ENCODE measurements at regions not wholly inside any gene's neighbourhood (a gene's known extent, or its start where the extent isn't known, plus 50 kb on each side); places are given as distances from the start of the nearest gene placed in this dataset.

DNA sequence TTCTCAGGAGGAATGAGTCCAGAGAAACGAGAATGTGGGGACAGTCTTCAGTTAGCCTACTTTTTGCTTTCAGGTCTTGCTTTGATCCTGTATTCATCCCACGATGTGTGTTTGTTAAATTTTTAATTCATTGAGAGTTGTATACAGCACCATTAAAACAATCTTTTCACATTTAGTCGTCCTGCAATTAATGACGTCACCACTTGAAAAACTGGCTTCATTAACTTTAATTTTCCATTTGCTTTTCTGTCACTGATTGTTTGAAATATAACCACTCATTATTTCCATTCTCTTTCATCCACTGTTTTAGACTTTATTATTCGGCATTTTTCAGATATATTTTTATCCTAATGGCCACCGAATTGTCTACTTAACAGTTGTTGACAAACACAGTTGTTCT lies 146.9 kb downstream of the TFEC start:
- Histone ChIP-seq H3K27me3 (no peaks in the 10 kb centered on the region), H3K36me3 (no peaks in the 10 kb centered on the region), H3K9me3 (no peaks in the 10 kb centered on the region), H3K27ac (replicated peaks in 1 of 4) (no peak overlapping the region), H3K4me3 (no peak overlapping the region), H3K4me1 (no peaks in the 10 kb centered on the region)
- no peak for DNase-seq (ENCODE audit: extremely low spot score)
- WGBS = 57% methylated on average over 6 of the region's 6 CpGs
- intact Hi-C loops (cut with DNase I) = no loop called here
- TF ChIP-seq, protein P1, sequence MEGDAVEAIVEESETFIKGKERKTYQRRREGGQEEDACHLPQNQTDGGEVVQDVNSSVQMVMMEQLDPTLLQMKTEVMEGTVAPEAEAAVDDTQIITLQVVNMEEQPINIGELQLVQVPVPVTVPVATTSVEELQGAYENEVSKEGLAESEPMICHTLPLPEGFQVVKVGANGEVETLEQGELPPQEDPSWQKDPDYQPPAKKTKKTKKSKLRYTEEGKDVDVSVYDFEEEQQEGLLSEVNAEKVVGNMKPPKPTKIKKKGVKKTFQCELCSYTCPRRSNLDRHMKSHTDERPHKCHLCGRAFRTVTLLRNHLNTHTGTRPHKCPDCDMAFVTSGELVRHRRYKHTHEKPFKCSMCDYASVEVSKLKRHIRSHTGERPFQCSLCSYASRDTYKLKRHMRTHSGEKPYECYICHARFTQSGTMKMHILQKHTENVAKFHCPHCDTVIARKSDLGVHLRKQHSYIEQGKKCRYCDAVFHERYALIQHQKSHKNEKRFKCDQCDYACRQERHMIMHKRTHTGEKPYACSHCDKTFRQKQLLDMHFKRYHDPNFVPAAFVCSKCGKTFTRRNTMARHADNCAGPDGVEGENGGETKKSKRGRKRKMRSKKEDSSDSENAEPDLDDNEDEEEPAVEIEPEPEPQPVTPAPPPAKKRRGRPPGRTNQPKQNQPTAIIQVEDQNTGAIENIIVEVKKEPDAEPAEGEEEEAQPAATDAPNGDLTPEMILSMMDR (IDR thresholded peaks at IDR 0.05) = no peak
- TF ChIP-seq POLR2A (IDR thresholded peaks at IDR 0.05; ENCODE audit: low read depth) (no peak), EP300 (IDR thresholded peaks at IDR 0.05) (no peak)

DNA sequence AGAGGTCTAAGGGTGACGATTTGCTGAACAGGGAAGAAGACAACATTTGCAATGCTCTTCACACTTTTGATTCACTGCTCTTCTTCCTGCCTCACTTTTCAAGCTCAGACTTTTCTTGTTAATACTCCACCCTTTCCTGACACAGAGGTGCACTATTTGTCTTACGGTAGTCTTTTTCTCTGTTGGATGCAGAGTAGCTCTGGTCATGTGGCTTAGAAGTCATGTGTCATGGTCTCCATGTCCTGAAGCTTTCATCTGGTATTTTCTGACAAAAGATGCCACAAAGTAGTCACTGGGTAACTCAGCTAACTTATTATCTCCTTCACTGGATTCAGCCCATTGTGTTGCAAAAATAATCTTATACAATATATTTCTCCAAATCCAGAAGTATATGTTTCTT lies 149.1 kb downstream of the TFEC start:
- H3K4me1 ChIP-seq = peaks cover 0 to 14% (median 8%) of the 10 kb centered on the region in 4 donors
- H3K27me3 ChIP-seq = no peaks in the 10 kb centered on the region
- H3K36me3 ChIP-seq = no peaks in the 10 kb centered on the region
- intact Hi-C loops (cut with DNase I) = no loop called here
- no peak overlapping the region for H3K4me3 ChIP-seq
- TF ChIP-seq, protein P1 (IDR thresholded peaks at IDR 0.05) = no peak
- TF ChIP-seq EP300 (IDR thresholded peaks at IDR 0.05) (no peak), POLR2AphosphoS5 (IDR thresholded peaks at IDR 0.05) (no peak), POLR2A (IDR thresholded peaks at IDR 0.05; ENCODE audit: low read depth) (no peak)
- 91% methylated on average over 2 of the region's 2 CpGs for WGBS
- DNase-seq (ENCODE audit: extremely low spot score) = no peak
- H3K9me3 ChIP-seq = no peaks in the 10 kb centered on the region
- H3K27ac ChIP-seq (replicated peaks in 1 of 4) = no peak overlapping the region

DNA sequence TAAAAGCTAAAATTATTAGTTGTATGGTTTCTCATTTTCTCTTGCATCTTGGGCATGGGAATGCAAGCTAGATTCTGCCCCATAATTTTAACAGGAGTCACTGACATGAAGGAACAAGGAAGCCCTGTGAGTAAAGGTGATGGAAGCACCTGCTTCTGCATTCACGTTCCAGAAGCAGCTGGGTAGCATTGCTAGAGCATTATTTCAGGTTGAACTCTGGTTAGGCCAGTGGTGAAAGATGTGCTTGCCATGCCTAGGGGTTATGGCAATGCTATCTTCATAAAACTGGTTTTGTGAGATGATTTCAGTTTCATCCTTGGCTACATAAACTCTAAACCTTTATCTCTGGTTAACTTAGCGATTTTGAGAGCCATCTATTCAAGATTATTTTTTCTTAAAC lies 151.4 kb downstream of the TFEC start:
- 86% methylated on average over 2 of the region's 2 CpGs for WGBS
- TF ChIP-seq EP300 (IDR thresholded peaks at IDR 0.05) (no peak), POLR2A (IDR thresholded peaks at IDR 0.05; ENCODE audit: low read depth) (no peak), POLR2AphosphoS5 (IDR thresholded peaks at IDR 0.05) (no peak)
- TF ChIP-seq, protein P1 (IDR thresholded peaks at IDR 0.05) = no peak
- no peak overlapping the region for H3K4me3 ChIP-seq

GRCh38 chr7:115869801-115870200 lies 160.8 kb downstream of the TFEC start:
- H3K36me3 ChIP-seq = no peaks in the 10 kb centered on the region
- no peaks in the 10 kb centered on the region for H3K4me1 ChIP-seq
- H3K9me3 ChIP-seq = no peaks in the 10 kb centered on the region
- intact Hi-C loops (cut with DNase I) = no loop called here
- no peak overlapping the region for H3K27ac ChIP-seq (replicated peaks in 1 of 4)
- TF ChIP-seq POLR2AphosphoS5 (IDR thresholded peaks at IDR 0.05) = no peak
- no peak for TF ChIP-seq POLR2A (IDR thresholded peaks at IDR 0.05; ENCODE audit: low read depth)
- TF ChIP-seq, protein P1 (IDR thresholded peaks at IDR 0.05) = no peak
- TF ChIP-seq EP300 (IDR thresholded peaks at IDR 0.05) = no peak
- H3K4me3 ChIP-seq = no peak overlapping the region
- no peaks in the 10 kb centered on the region for H3K27me3 ChIP-seq
- no peak for DNase-seq (ENCODE audit: extremely low spot score)

More for the DNA sequence above, 151.4 kb downstream of the TFEC start:
- DNase-seq (ENCODE audit: extremely low spot score) = no peak
- no peaks in the 10 kb centered on the region for H3K27me3 ChIP-seq
- intact Hi-C loops (cut with DNase I) = no loop called here
- no peak overlapping the region for H3K27ac ChIP-seq (replicated peaks in 1 of 4)
- peaks cover 0 to 23% (median 8%) of the 10 kb centered on the region in 4 donors for H3K4me1 ChIP-seq
- no peaks in the 10 kb centered on the region for H3K9me3 ChIP-seq
- no peaks in the 10 kb centered on the region for H3K36me3 ChIP-seq

GRCh38 chr7:115869190-115869589 lies 161.4 kb downstream of the TFEC start:
- no peak overlapping the region for H3K4me3 ChIP-seq
- intact Hi-C loops (cut with DNase I) = no loop called here
- no peaks in the 10 kb centered on the region for H3K36me3 ChIP-seq
- H3K9me3 ChIP-seq = no peaks in the 10 kb centered on the region
- H3K27me3 ChIP-seq = no peaks in the 10 kb centered on the region
- DNase-seq (ENCODE audit: extremely low spot score) = no peak
- no peaks in the 10 kb centered on the region for H3K4me1 ChIP-seq
- 77% methylated on average over 3 of the region's 3 CpGs for WGBS
- H3K27ac ChIP-seq (replicated peaks in 1 of 4) = no peak overlapping the region
- TF ChIP-seq EP300 (IDR thresholded peaks at IDR 0.05) = no peak
- TF ChIP-seq POLR2AphosphoS5 (IDR thresholded peaks at IDR 0.05) = no peak
- TF ChIP-seq, protein P1 (IDR thresholded peaks at IDR 0.05) = no peak
- no peak for TF ChIP-seq POLR2A (IDR thresholded peaks at IDR 0.05; ENCODE audit: low read depth)
